Mesenchymal stem cell (in vitro differentiated cells and primary cell): ENCODE measurements at regions not wholly inside any gene's neighbourhood (a gene's known extent, or its start where the extent isn't known, plus 50 kb on each side); places are given as distances from the start of the nearest gene placed in this dataset.

Source experiments
- DNase-seq: peaks from one replicate; pipeline ENCODE4 v3.0.0-alpha.2; 2013
- H2AFZ ChIP-seq: one replicate; pipeline ENCODE4 v1.6.1; 2013; ENCODE audit warnings: low read depth, mild to moderate bottlenecking, control low read depth, inconsistent platforms, low read length, moderate library complexity
- H2AK5ac ChIP-seq: 2 replicates; pipeline ENCODE4 v1.6.1; 2013; ENCODE audit warnings: low read length, moderate library complexity, mild to moderate bottlenecking, inconsistent platforms; ENCODE audit not compliant: severe bottlenecking
- H2BK120ac ChIP-seq: one replicate; pipeline ENCODE4 v1.6.1; 2013; ENCODE audit warnings: low read depth, mild to moderate bottlenecking, inconsistent platforms, low read length, moderate library complexity
- H2BK12ac ChIP-seq, 2 experiments: one replicate each; pipeline ENCODE4 v1.6.1; 2013; ENCODE audit warnings: inconsistent platforms in 2 of 2, low read length in 2 of 2, mild to moderate bottlenecking in 2 of 2, moderate library complexity in 2 of 2, control low read depth in 1 of 2
- H2BK15ac ChIP-seq: one replicate; pipeline ENCODE4 v1.6.1; 2013; ENCODE audit warnings: mild to moderate bottlenecking, low read depth, inconsistent platforms; ENCODE audit not compliant: poor library complexity, severe bottlenecking
- H2BK5ac ChIP-seq: 2 replicates; pipeline ENCODE4 v1.6.1; 2013; ENCODE audit warnings: low read depth, mild to moderate bottlenecking, low read length, control low read depth, inconsistent platforms; ENCODE audit not compliant: poor library complexity, severe bottlenecking
- H3K14ac ChIP-seq, 2 experiments: one replicate each; pipeline ENCODE4 v1.6.1; 2013; ENCODE audit warnings: inconsistent platforms in 2 of 2, low read length in 2 of 2, control low read depth in 1 of 2, mild to moderate bottlenecking in 1 of 2, moderate library complexity in 1 of 2
- H3K18ac ChIP-seq, 2 experiments: one replicate each; pipeline ENCODE4 v1.6.1; 2013; ENCODE audit warnings: inconsistent platforms in 2 of 2, low read length in 2 of 2, control low read depth in 1 of 2, low read depth in 1 of 2, mild to moderate bottlenecking in 1 of 2
- H3K23ac ChIP-seq, 2 experiments: one replicate each; pipeline ENCODE4 v1.6.1; 2013; ENCODE audit warnings: inconsistent platforms in 2 of 2, low read length in 2 of 2, mild to moderate bottlenecking in 2 of 2, moderate library complexity in 2 of 2, control low read depth in 1 of 2
- H3K27ac ChIP-seq: 2 replicates; pipeline ENCODE4 v1.5.1; 2013; ENCODE audit warnings: mild to moderate bottlenecking, moderate library complexity, low read length, control low read depth, inconsistent platforms; ENCODE audit not compliant: poor library complexity, severe bottlenecking
- H3K27me3 ChIP-seq, 2 experiments: 2 replicates each; pipeline versions ENCODE4 v1.6.1 to v1.7.0; 2013; ENCODE audit warnings: low read length in 2 of 2, mild to moderate bottlenecking in 2 of 2, moderate library complexity in 2 of 2, control low read depth in 1 of 2, inconsistent platforms in 1 of 2; ENCODE audit not compliant: control insufficient read depth in 1 of 2, insufficient read depth in 1 of 2
- H3K36me3 ChIP-seq, 2 experiments: 2 replicates each; pipeline versions ENCODE4 v1.6.1 to v1.7.0; 2013; ENCODE audit warnings: low read length in 2 of 2, control low read depth in 1 of 2, inconsistent platforms in 1 of 2, low read depth in 1 of 2, mild to moderate bottlenecking in 1 of 2; ENCODE audit not compliant: insufficient read depth in 2 of 2, control insufficient read depth in 1 of 2
- H3K4ac ChIP-seq, 2 experiments: one replicate each; pipeline ENCODE4 v1.6.1; 2013; ENCODE audit warnings: inconsistent platforms in 2 of 2, low read length in 2 of 2, mild to moderate bottlenecking in 2 of 2, moderate library complexity in 2 of 2, control low read depth in 1 of 2, low read depth in 1 of 2
- H3K4me1 ChIP-seq: 2 replicates; pipeline ENCODE4 v1.6.1; 2013; ENCODE audit warnings: low read depth, low read length, control low read depth; ENCODE audit not compliant: control insufficient read depth, insufficient read depth
- H3K4me2 ChIP-seq: 2 replicates; pipeline ENCODE4 v1.6.1; 2013; ENCODE audit warnings: low read length, mild to moderate bottlenecking, inconsistent platforms; ENCODE audit not compliant: poor library complexity, severe bottlenecking
- H3K4me3 ChIP-seq, 2 experiments: 2 replicates each; pipeline versions ENCODE4 v1.5.1 to v1.7.0; 2013; ENCODE audit warnings: low read length in 2 of 2, mild to moderate bottlenecking in 2 of 2, control low read depth in 1 of 2, low read depth in 1 of 2; ENCODE audit not compliant: insufficient read depth in 1 of 2
- H3K79me1 ChIP-seq: replicated peaks from 2 replicates; pipeline ENCODE4 v1.6.1; 2013; ENCODE audit warnings: mild to moderate bottlenecking, control low read depth, low read length, inconsistent platforms; ENCODE audit not compliant: poor library complexity, severe bottlenecking
- H3K9ac ChIP-seq: 2 replicates; pipeline ENCODE4 v1.7.0; 2013; ENCODE audit warnings: mild to moderate bottlenecking, low read length, moderate library complexity
- H3K9me3 ChIP-seq: 2 replicates; pipeline ENCODE4 v1.7.0; 2013; ENCODE audit warnings: mild to moderate bottlenecking, low read length; ENCODE audit not compliant: control insufficient read depth
- H4K8ac ChIP-seq: one replicate; pipeline ENCODE4 v1.6.1; 2013; ENCODE audit warnings: inconsistent platforms, mild to moderate bottlenecking, low read length, moderate library complexity
- H4K91ac ChIP-seq: one replicate; pipeline ENCODE4 v1.6.1; 2013; ENCODE audit warnings: mild to moderate bottlenecking, low read length, inconsistent platforms
- WGBS: methylation state at CpG from one replicate; pipeline ENCODE4 v1.1.7; 2013; ENCODE audit warnings: mixed read lengths; 5-methylcytosine and 5-hydroxymethylcytosine counted together

GRCh38 chr10:78777466-78777865, 291.3 kb upstream of the ZMIZ1 start:
- H3K4me3 ChIP-seq, result no peak overlapping the region
- WGBS, result 26% methylated on average over 5 of the region's 5 CpGs
- H3K4ac ChIP-seq, result peak overlapping the region; percentile 55 to 79
- H3K4me2 ChIP-seq, result no peak overlapping the region
- DNase-seq, result peak; percentile 76
- peaks cover under 1% of the 10 kb centered on the region for H3K9me3 ChIP-seq
- peak overlapping the region; percentile 21 for H2BK5ac ChIP-seq
- H3K79me1 ChIP-seq, result no peaks in the 10 kb centered on the region
- peaks cover 52% of the 10 kb centered on the region for H3K4me1 ChIP-seq
- peak overlapping the region; percentile 88 for H4K8ac ChIP-seq
- H3K23ac ChIP-seq, result no peak overlapping the region
- no peak overlapping the region for H2BK15ac ChIP-seq
- peak overlapping the region; percentile 29 to 95 for H2BK12ac ChIP-seq
- peak overlapping the region; percentile 58 for H3K27ac ChIP-seq
- H2AK5ac ChIP-seq, result peak overlapping the region; percentile 96
- peaks cover 0 to 4% of the 10 kb centered on the region in 2 experiments for H3K27me3 ChIP-seq
- no peak overlapping the region for H2BK120ac ChIP-seq
- H2AFZ ChIP-seq, result peak overlapping the region; percentile 32
- peak overlapping the region; percentile 40 for H3K9ac ChIP-seq
- H3K18ac ChIP-seq, result peak overlapping the region; percentile 65 to 88
- no peaks in the 10 kb centered on the region for H3K36me3 ChIP-seq
- peak overlapping the region; percentile 74 for H4K91ac ChIP-seq
- peak overlapping the region in 1 of 2 experiments; percentile 85 for H3K14ac ChIP-seq

DNA sequence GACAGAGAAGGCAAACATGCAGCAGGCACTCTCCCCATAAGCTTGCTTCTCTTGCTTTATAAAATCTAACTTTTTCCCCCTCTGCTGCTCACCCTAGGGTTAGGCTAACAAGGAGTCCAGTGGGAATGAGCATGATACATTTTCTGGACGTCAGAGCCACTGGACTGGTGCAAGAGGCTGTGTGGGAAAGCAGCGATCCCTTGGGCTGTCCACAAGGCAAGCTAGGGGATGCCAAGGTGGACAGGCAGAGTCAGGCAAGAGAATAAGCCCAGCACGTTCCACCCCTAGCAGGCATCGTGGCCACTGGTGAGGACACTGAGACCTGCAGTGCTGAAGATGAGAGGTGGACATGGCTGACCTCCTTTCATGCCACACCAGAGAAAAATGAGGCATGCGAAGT, 290.9 kb upstream of the ZMIZ1 start:
- no peak overlapping the region for H2BK120ac ChIP-seq
- H3K36me3 ChIP-seq, result no peaks in the 10 kb centered on the region
- WGBS, result 75% methylated on average over 5 of the region's 5 CpGs

GRCh38 chr10:78778444-78779338, 290.1 kb upstream of the ZMIZ1 start:
- no peak for DNase-seq
- Histone ChIP-seq H2BK5ac (no peak overlapping the region), H3K4ac (peak overlapping the region in 1 of 2 experiments; percentile 41), H2AFZ (no peak overlapping the region), H2BK120ac (no peak overlapping the region), H3K36me3 (no peaks in the 10 kb centered on the region), H3K23ac (no peak overlapping the region), H3K4me1 (peaks cover 46% of the 10 kb centered on the region), H3K4me2 (no peak overlapping the region), H3K79me1 (no peaks in the 10 kb centered on the region), H2BK12ac (no peak overlapping the region), H2AK5ac (peak overlapping the region; percentile 69), H4K8ac (no peak overlapping the region), H3K9ac (no peak overlapping the region), H2BK15ac (peak overlapping the region; percentile 28), H3K9me3 (peaks cover 10% of the 10 kb centered on the region), H3K27me3 (no peaks in the 10 kb centered on the region), H3K14ac (no peak overlapping the region), H3K27ac (no peak overlapping the region), H4K91ac (no peak overlapping the region), H3K4me3 (no peak overlapping the region), H3K18ac (no peak overlapping the region)
- 85% methylated on average over 13 of the region's 13 CpGs for WGBS

More for the DNA sequence above, 290.9 kb upstream of the ZMIZ1 start:
- Histone ChIP-seq H4K8ac (peak overlapping the region; percentile 50), H3K4me1 (peaks cover 51% of the 10 kb centered on the region), H3K4me2 (no peak overlapping the region), H2BK15ac (no peak overlapping the region), H3K9me3 (peaks cover 4% of the 10 kb centered on the region), H2AFZ (no peak overlapping the region), H3K79me1 (no peaks in the 10 kb centered on the region), H2BK12ac (peak overlapping the region; percentile 56 to 91), H3K4ac (peak overlapping the region; percentile 15 to 20), H2BK5ac (peak overlapping the region; percentile 21), H3K9ac (peak overlapping the region; percentile 31), H3K27me3 (peaks cover 0 to 3% of the 10 kb centered on the region in 2 experiments), H2AK5ac (peak overlapping the region; percentile 57), H3K23ac (no peak overlapping the region), H3K18ac (peak overlapping the region; percentile 4 to 60), H4K91ac (peak overlapping the region; percentile 76), H3K14ac (peak overlapping the region in 1 of 2 experiments; percentile 37), H3K27ac (peak overlapping the region; percentile 58), H3K4me3 (no peak overlapping the region)
- peak; percentile 70 for DNase-seq

GRCh38 chr10:78779339-78779955, 289.3 kb upstream of the ZMIZ1 start:
- no peak for DNase-seq
- peak overlapping the region in 1 of 2 experiments; percentile 73 for H3K14ac ChIP-seq

More at GRCh38 chr10:78779339-78779955, 289.3 kb upstream of the ZMIZ1 start:
- no peak overlapping the region for H2BK120ac ChIP-seq
- no peaks in the 10 kb centered on the region for H3K79me1 ChIP-seq
- H2AK5ac ChIP-seq, result peak overlapping the region; percentile 63
- H3K9ac ChIP-seq, result no peak overlapping the region
- no peak overlapping the region for H3K4ac ChIP-seq
- no peak overlapping the region for H3K4me2 ChIP-seq
- no peak overlapping the region for H2BK5ac ChIP-seq
- H3K36me3 ChIP-seq, result no peaks in the 10 kb centered on the region
- no peak overlapping the region for H2AFZ ChIP-seq
- no peak overlapping the region for H2BK15ac ChIP-seq
- H3K23ac ChIP-seq, result no peak overlapping the region
- H3K9me3 ChIP-seq, result peaks cover 14% of the 10 kb centered on the region
- H2BK12ac ChIP-seq, result peak overlapping the region in 1 of 2 experiments; percentile 7
- H3K27ac ChIP-seq, result no peak overlapping the region
- H3K4me1 ChIP-seq, result peaks cover 41% of the 10 kb centered on the region
- peak overlapping the region in 1 of 2 experiments; percentile 14 for H3K18ac ChIP-seq
- H3K27me3 ChIP-seq, result no peaks in the 10 kb centered on the region
- no peak overlapping the region for H4K8ac ChIP-seq
- 92% methylated on average over 3 of the region's 4 CpGs for WGBS
- no peak overlapping the region for H3K4me3 ChIP-seq
- H4K91ac ChIP-seq, result no peak overlapping the region
